Endothelial cell of umbilical vein (primary cell): ENCODE measurements at regions not wholly inside any gene's neighbourhood (a gene's known extent, or its start where the extent isn't known, plus 50 kb on each side); places are given as distances from the start of the nearest gene placed in this dataset.

Source experiments
- EZH2 ChIP-seq: IDR thresholded peaks from 2 replicates; pipeline ENCODE4 v1.6.1; 2012; ENCODE audit warnings: borderline replicate concordance, low read depth, mild to moderate bottlenecking, moderate library complexity, low read length, inconsistent platforms; ENCODE audit not compliant: severe bottlenecking
- POLR2A ChIP-seq: IDR thresholded peaks from 2 replicates; pipeline ENCODE4 v1.6.1; 2012; ENCODE audit warnings: low read depth, mild to moderate bottlenecking, control low read depth, low read length
- POLR2AphosphoS5 ChIP-seq: IDR thresholded peaks from 2 replicates; pipeline ENCODE4 v1.6.1; 2012; ENCODE audit warnings: low read depth, mild to moderate bottlenecking, control low read depth, low read length, moderate library complexity; ENCODE audit not compliant: insufficient read depth
- TF ChIP-seq, protein P1 (sequence below), 2 donors: IDR thresholded peaks; 1 replicate in 1 of 2; 2 replicates in 1 of 2; pipeline ENCODE4 v1.5.1; 2011; ENCODE audit warnings: low read length in 2 of 2, mild to moderate bottlenecking in 2 of 2, moderate library complexity in 2 of 2, control low read depth in 1 of 2, inconsistent platforms in 1 of 2, low read depth in 1 of 2; ENCODE audit not compliant: insufficient read depth in 1 of 2; ENCODE audit errors: extremely low read depth in 1 of 2

DNA sequence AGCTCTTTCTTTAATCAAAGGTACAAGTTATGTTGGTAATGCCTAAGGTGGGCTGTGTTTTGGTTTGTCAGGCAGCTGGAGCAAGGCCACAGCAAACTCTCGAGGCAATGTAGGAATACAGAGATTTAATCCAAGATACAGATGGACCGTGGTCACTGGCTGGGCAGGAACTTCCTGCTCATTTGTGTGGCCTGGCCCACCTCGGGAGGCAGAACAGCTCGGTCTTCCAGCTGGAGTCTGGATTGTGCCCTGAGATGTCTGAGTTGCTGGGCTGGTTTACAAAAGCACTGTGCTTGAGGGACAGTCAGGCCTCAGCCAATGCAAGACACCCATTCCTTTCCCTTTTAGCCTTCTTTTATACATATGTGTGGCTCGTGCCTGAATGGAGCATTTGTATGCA lies 506.1 kb upstream of the SALL3 start:
- TF ChIP-seq, protein P1, sequence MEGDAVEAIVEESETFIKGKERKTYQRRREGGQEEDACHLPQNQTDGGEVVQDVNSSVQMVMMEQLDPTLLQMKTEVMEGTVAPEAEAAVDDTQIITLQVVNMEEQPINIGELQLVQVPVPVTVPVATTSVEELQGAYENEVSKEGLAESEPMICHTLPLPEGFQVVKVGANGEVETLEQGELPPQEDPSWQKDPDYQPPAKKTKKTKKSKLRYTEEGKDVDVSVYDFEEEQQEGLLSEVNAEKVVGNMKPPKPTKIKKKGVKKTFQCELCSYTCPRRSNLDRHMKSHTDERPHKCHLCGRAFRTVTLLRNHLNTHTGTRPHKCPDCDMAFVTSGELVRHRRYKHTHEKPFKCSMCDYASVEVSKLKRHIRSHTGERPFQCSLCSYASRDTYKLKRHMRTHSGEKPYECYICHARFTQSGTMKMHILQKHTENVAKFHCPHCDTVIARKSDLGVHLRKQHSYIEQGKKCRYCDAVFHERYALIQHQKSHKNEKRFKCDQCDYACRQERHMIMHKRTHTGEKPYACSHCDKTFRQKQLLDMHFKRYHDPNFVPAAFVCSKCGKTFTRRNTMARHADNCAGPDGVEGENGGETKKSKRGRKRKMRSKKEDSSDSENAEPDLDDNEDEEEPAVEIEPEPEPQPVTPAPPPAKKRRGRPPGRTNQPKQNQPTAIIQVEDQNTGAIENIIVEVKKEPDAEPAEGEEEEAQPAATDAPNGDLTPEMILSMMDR (IDR thresholded peaks at IDR 0.05; ENCODE audit: extremely low read depth in 1 of 2, insufficient read depth in 1 of 2, low read depth in 1 of 2, low read length in 2 of 2): no peak
- no peak for TF ChIP-seq POLR2A
- TF ChIP-seq EZH2: no peak
- TF ChIP-seq POLR2AphosphoS5: no peak
